Stimulated activated CD4-positive, alpha-beta T cell treated with anti-CD3 and anti-CD28 coated beads, Interleukin-1b, Interleukin-23, amount 100 ng/mL, for 1 hour (primary cell): ENCODE measurements at regions not wholly inside any gene's neighbourhood (a gene's known extent, or its start where the extent isn't known, plus 50 kb on each side); places are given as distances from the start of the nearest gene placed in this dataset.
"Not testable (repeated sequence)": the region's sequence is repeated elsewhere in the genome, so short reads cannot be mapped to it uniquely, and the experiment has no call there.

Experiments
- DNase-seq, 2 donors: peaks; one replicate each; pipeline ENCODE4 v3.0.0-alpha.2; 2020; ENCODE audit warnings: low read depth in 2 of 2

GRCh38 chr4:18105030-18106011 is 83.8 kb upstream of the LCORL start:
- no peak for DNase-seq

GRCh38 chr4:18103876-18104605 is 82.5 kb upstream of the LCORL start:
- DNase-seq = no peak

GRCh38 chr4:18100657-18101056 is 79.1 kb upstream of the LCORL start:
- DNase-seq = no peak

- not testable (repeated sequence) for DNase-seq
Measured at GRCh38 chr4:18090447-18090846, 68.9 kb upstream of the LCORL start.

- DNase-seq = no peak
Measured at GRCh38 chr4:18082236-18082635, 60.7 kb upstream of the LCORL start.

- DNase-seq = no peak
Measured at GRCh38 chr4:18081708-18082107, 60.2 kb upstream of the LCORL start.

- DNase-seq = no peak
Measured at GRCh38 chr4:18077808-18078207, 56.3 kb upstream of the LCORL start.

- DNase-seq = no peak
Measured at GRCh38 chr4:18075823-18076433, 54.4 kb upstream of the LCORL start.

- DNase-seq = no peak
Measured at GRCh38 chr4:18071894-18072293, 50.3 kb upstream of the LCORL start.
